NT2/D1 (cell line): ENCODE measurements at regions not wholly inside any gene's neighbourhood (a gene's known extent, or its start where the extent isn't known, plus 50 kb on each side); places are given as distances from the start of the nearest gene placed in this dataset.

ENCODE experiments used
- SUZ12 ChIP-seq: IDR thresholded peaks from 2 replicates; pipeline ENCODE4 v1.6.1; 2011; ENCODE audit not compliant: insufficient read length, insufficient read depth; ENCODE audit errors: extremely low read depth
- YY1 ChIP-seq: IDR thresholded peaks from 2 replicates; pipeline ENCODE4 v1.6.1; 2011; ENCODE audit not compliant: insufficient read length, insufficient read depth
- ZNF274 ChIP-seq: IDR thresholded peaks from 2 replicates; pipeline ENCODE4 v1.6.1; 2011; ENCODE audit warnings: mild to moderate bottlenecking, low read depth, low read length

DNA sequence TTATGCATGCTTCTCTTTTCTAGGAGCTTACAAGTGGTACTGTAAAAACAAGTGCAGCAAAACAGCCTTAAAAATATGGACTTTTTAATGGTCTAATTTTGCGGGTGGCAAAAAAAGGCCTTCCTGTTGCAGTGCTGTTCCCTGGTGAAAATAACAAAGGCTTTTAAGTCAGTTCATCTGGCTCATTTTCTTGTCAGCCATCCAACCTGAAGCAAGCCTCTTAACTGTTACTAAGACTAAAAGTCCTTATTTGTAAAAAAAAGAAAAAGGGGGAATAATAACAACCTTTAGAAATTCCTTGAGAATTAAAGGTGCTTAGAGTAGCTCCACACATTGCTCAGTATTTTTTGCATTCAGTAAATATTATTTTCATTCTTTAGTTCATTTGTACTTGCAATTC is 200.5 kb upstream of the CHORDC1 start:
- TF ChIP-seq ZNF274: no peak
- TF ChIP-seq YY1: no peak
- no peak for TF ChIP-seq SUZ12
